ENCODE measurements at regions not wholly inside any gene's neighbourhood (a gene's known extent, or its start where the extent isn't known, plus 50 kb on each side); places are given as distances from the start of the nearest gene placed in this dataset.

- H3K27me3 Mint-ChIP-seq = no peaks in the 10 kb centered on the region
- Histone ChIP-seq H2AFZ (ENCODE audit: insufficient read depth, low read depth, low read length, poor library complexity, severe bottlenecking) (no peak overlapping the region), H3K4me1 (ENCODE audit: control insufficient read depth in 2 of 2, insufficient read depth in 2 of 2, low read length in 2 of 2) (no peaks in the 10 kb centered on the region), H3K36me3 (replicated peaks in 1 of 2; ENCODE audit: control extremely low read depth in 1 of 2, control insufficient read depth in 1 of 2, extremely low read depth in 1 of 2, insufficient read depth in 2 of 2, low read length in 1 of 2) (no peaks in the 10 kb centered on the region), H3K27ac (ENCODE audit: low read length in 2 of 2) (no peak overlapping the region), H3K79me2 (ENCODE audit: control insufficient read depth, insufficient read depth, low read length) (no peaks in the 10 kb centered on the region), H4K20me1 (ENCODE audit: control insufficient read depth, insufficient read depth, low read length, poor library complexity, severe bottlenecking) (no peaks in the 10 kb centered on the region), H3K4me3 (ENCODE audit: control extremely low read depth in 1 of 5, extremely low read depth in 1 of 5, insufficient read depth in 1 of 5, low read depth in 2 of 5, low read length in 4 of 5) (no peak overlapping the region), H3K9ac (ENCODE audit: low read length) (no peak overlapping the region), H3K4me2 (replicated peaks; ENCODE audit: low read depth, low read length, poor library complexity, severe bottlenecking) (no peak overlapping the region), H3K27me3 (replicated peaks in 1 of 4; ENCODE audit: control extremely low read depth in 1 of 4, control insufficient read depth in 3 of 4, insufficient read depth in 4 of 4, low read length in 3 of 4) (no peaks in the 10 kb centered on the region), H3K9me3 (ENCODE audit: control extremely low read depth in 1 of 3, control insufficient read depth in 2 of 3, insufficient read depth in 1 of 3, low read length in 2 of 3) (no peaks in the 10 kb centered on the region)
- no peaks in the 10 kb centered on the region for H3K9me3 Mint-ChIP-seq (ENCODE audit: insufficient read depth)
- TF ChIP-seq EZH2 (IDR thresholded peaks at IDR 0.05; ENCODE audit: borderline replicate concordance, insufficient read depth, low read depth, low read length, poor library complexity, severe bottlenecking) = no peak
- TF ChIP-seq, protein P1, sequence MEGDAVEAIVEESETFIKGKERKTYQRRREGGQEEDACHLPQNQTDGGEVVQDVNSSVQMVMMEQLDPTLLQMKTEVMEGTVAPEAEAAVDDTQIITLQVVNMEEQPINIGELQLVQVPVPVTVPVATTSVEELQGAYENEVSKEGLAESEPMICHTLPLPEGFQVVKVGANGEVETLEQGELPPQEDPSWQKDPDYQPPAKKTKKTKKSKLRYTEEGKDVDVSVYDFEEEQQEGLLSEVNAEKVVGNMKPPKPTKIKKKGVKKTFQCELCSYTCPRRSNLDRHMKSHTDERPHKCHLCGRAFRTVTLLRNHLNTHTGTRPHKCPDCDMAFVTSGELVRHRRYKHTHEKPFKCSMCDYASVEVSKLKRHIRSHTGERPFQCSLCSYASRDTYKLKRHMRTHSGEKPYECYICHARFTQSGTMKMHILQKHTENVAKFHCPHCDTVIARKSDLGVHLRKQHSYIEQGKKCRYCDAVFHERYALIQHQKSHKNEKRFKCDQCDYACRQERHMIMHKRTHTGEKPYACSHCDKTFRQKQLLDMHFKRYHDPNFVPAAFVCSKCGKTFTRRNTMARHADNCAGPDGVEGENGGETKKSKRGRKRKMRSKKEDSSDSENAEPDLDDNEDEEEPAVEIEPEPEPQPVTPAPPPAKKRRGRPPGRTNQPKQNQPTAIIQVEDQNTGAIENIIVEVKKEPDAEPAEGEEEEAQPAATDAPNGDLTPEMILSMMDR (IDR thresholded peaks at IDR 0.05) = no peak
- ATAC-seq (ENCODE audit: low read depth) (no peak), DNase-seq (no peak)
- H3K4me1 Mint-ChIP-seq = no peaks in the 10 kb centered on the region
- H3K4me3 Mint-ChIP-seq = no peak overlapping the region
- intact Hi-C loops (cut with micrococcal nuclease) = no loop called here
- POLR2A ChIA-PET = no interaction called here
- no peak overlapping the region for H3K27ac Mint-ChIP-seq
- CTCF ChIA-PET = no interaction called here
- WGBS (ENCODE audit: insufficient coverage) = no CpG with 5 or more reads among the region's 1 CpG
These were observed 1345.2 kb downstream of the FSTL5 start for GRCh38 chr4:160818571-160818970.

DNA sequence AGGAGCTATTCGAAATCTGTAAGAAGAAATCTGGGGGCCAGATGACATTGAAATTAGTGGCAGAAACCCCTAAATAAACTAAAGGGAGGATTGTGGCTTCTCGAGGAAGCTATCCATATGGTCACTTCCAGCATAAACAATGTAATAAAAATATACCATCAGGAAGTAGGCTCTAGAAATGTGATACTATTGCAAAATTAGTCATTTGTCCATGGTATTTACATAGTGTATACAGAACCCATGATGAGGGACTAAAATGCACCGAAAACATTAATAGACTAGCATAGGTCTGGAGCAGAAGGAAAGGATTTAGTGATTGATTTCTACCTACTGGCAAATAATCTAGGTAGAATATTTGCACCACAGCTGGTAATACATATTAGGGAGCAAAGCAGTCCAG is 1344.0 kb downstream of the FSTL5 start:
- ChIA-PET CTCF (no interaction called here), POLR2A (no interaction called here)
- Mint-ChIP-seq H3K4me3 (no peak overlapping the region), H3K27ac (no peak overlapping the region), H3K9me3 (ENCODE audit: insufficient read depth) (no peaks in the 10 kb centered on the region), H3K27me3 (no peaks in the 10 kb centered on the region), H3K4me1 (no peaks in the 10 kb centered on the region)
- intact Hi-C loops (cut with micrococcal nuclease) = no loop called here
- TF ChIP-seq, protein P1 (IDR thresholded peaks at IDR 0.05) = no peak
- TF ChIP-seq EZH2 (IDR thresholded peaks at IDR 0.05; ENCODE audit: borderline replicate concordance, insufficient read depth, low read depth, low read length, poor library complexity, severe bottlenecking) = no peak
- no peaks in the 10 kb centered on the region for H3K79me2 ChIP-seq (ENCODE audit: control insufficient read depth, insufficient read depth, low read length)
- no peaks in the 10 kb centered on the region for H3K27me3 ChIP-seq (replicated peaks in 1 of 4; ENCODE audit: control extremely low read depth in 1 of 4, control insufficient read depth in 3 of 4, insufficient read depth in 4 of 4, low read length in 3 of 4)
- no peak overlapping the region for H3K4me2 ChIP-seq (replicated peaks; ENCODE audit: low read depth, low read length, poor library complexity, severe bottlenecking)
- H3K27ac ChIP-seq (ENCODE audit: low read length in 2 of 2) = no peak overlapping the region
- no peak overlapping the region for H3K9ac ChIP-seq (ENCODE audit: low read length)
- H3K4me1 ChIP-seq (ENCODE audit: control insufficient read depth in 2 of 2, insufficient read depth in 2 of 2, low read length in 2 of 2) = no peaks in the 10 kb centered on the region
- no peak overlapping the region for H3K4me3 ChIP-seq (ENCODE audit: control extremely low read depth in 1 of 5, extremely low read depth in 1 of 5, insufficient read depth in 1 of 5, low read depth in 2 of 5, low read length in 4 of 5)
- no peaks in the 10 kb centered on the region for H3K9me3 ChIP-seq (ENCODE audit: control extremely low read depth in 1 of 3, control insufficient read depth in 2 of 3, insufficient read depth in 1 of 3, low read length in 2 of 3)
- no peak overlapping the region for H2AFZ ChIP-seq (ENCODE audit: insufficient read depth, low read depth, low read length, poor library complexity, severe bottlenecking)
- H4K20me1 ChIP-seq (ENCODE audit: control insufficient read depth, insufficient read depth, low read length, poor library complexity, severe bottlenecking) = no peaks in the 10 kb centered on the region
- H3K36me3 ChIP-seq (replicated peaks in 1 of 2; ENCODE audit: control extremely low read depth in 1 of 2, control insufficient read depth in 1 of 2, extremely low read depth in 1 of 2, insufficient read depth in 2 of 2, low read length in 1 of 2) = no peaks in the 10 kb centered on the region
- DNase-seq = no peak
- WGBS (ENCODE audit: insufficient coverage) = no CpG with 5 or more reads among the region's 3 CpGs
- no peak for ATAC-seq (ENCODE audit: low read depth)

All from B cell (primary cell).